ENCODE measurements at regions not wholly inside any gene's neighbourhood (a gene's known extent, or its start where the extent isn't known, plus 50 kb on each side); places are given as distances from the start of the nearest gene placed in this dataset.

DNA sequence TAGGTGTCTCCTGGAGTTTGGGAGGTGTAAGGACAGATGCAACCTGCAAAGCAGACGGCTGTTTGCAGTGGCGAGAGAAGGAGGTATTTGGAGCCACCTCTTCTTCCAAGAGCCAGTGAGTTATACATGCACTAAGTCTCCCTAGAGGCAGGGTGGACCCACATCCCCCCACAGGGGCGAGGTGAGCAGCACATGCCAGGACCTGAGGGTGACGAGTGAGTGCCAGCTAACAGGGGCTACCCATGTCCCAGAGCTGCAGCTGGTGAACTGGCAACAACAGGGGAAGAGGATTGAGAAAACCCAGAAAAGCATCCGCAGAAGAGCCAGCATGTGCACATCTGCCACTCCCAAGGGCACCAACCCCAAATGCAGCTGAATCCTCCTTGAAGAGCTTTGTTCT lies 95.1 kb downstream of the CD83 start:
- no peak for DNase-seq (ENCODE audit: low spot score)
- WGBS, 2 donors (ENCODE audit: extremely low coverage in 2 of 2, insufficient read length in 2 of 2, insufficient replicate concordance in 1 of 2), result no CpG with 5 or more reads among the region's 5 CpGs

DNA sequence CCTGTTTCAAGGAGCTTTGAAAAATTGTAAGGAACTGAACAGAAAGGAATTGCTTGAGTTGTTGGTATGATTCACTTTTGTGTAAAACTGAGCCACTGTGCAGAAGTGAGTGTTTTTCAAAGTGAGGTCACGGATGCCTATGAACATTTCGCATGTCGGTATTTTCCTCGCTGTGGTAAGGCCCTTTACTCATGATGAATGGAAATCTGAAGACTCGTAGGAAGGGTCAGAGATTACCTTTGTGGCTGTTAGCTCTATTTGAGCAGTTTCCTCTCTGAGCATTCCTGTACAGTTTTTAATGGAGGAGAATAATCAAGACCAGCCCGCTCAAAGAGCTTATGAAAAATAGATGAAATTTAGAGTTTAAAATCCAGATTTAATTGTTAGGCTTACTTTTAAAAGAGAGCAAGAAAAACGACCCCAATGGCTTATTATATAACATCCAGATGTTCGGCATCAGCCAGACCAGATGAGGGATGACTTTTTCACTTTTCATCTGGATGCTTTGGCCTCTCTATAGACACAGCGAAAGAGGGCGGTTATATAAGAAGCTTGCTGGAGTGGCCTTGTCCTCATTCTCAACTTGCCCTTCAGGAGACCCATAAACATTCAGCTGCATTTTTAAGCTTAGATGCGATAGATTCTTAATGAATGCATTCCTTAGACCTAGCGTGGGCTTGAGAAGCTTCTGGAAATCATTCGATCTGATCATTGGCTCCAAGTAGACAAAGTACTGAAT lies 99.5 kb downstream of the CD83 start:
- Histone ChIP-seq H3K27ac (replicated peaks; ENCODE audit: low read length) (no peak overlapping the region), H2BK12ac (ENCODE audit: low read length) (no peak overlapping the region), H2AK5ac (ENCODE audit: low read depth, low read length) (no peak overlapping the region), H3K4ac (ENCODE audit: low read length) (no peak overlapping the region), H3K36me3 (replicated peaks in 1 of 2; ENCODE audit: control insufficient read depth in 2 of 2, insufficient read depth in 2 of 2, low read length in 2 of 2) (no peaks in the 10 kb centered on the region), H3K4me1 (ENCODE audit: control insufficient read depth in 2 of 2, insufficient read depth in 1 of 2, low read depth in 1 of 2, low read length in 2 of 2) (peaks cover 0 to 6% of the 10 kb centered on the region in 2 donors), H3K79me1 (ENCODE audit: low read depth, low read length) (no peaks in the 10 kb centered on the region), H4K8ac (ENCODE audit: low read depth, low read length) (no peak overlapping the region), H2AFZ (ENCODE audit: low read length) (no peak overlapping the region), H2BK5ac (ENCODE audit: low read length) (no peak overlapping the region), H3K23ac (ENCODE audit: low read depth, low read length, poor library complexity) (no peak overlapping the region), H3K18ac (ENCODE audit: low read length) (no peak overlapping the region), H3K14ac (ENCODE audit: low read length) (no peak overlapping the region), H4K91ac (ENCODE audit: low read depth, low read length, poor library complexity) (no peak overlapping the region), H3K9ac (ENCODE audit: low read depth, low read length, poor library complexity) (no peak overlapping the region), H2BK15ac (ENCODE audit: low read length) (no peak overlapping the region), H3K4me3 (ENCODE audit: low read length in 2 of 2) (no peak overlapping the region), H3K27me3 (ENCODE audit: control insufficient read depth in 3 of 3, insufficient read depth in 3 of 3, low read depth in 1 of 3, low read length in 3 of 3) (peaks cover 0 to 25% (median 5%) of the 10 kb centered on the region in 3 experiments), H3K4me2 (ENCODE audit: insufficient read depth, low read length, poor library complexity, severe bottlenecking) (no peak overlapping the region), H3K9me3 (replicated peaks in 1 of 2; ENCODE audit: control insufficient read depth in 2 of 2, insufficient read depth in 1 of 2, low read depth in 1 of 2, low read length in 2 of 2) (peaks cover 0 to 8% of the 10 kb centered on the region in 2 donors), H2BK120ac (ENCODE audit: low read depth, low read length) (no peak overlapping the region)
- no peak for DNase-seq (ENCODE audit: low spot score)
- no CpG with 5 or more reads among the region's 13 CpGs for WGBS, 2 donors (ENCODE audit: extremely low coverage in 2 of 2, insufficient read length in 2 of 2, insufficient replicate concordance in 1 of 2)

More for the DNA sequence above, 95.1 kb downstream of the CD83 start:
- Histone ChIP-seq H3K9ac (ENCODE audit: low read depth, low read length, poor library complexity) (no peak overlapping the region), H3K79me1 (ENCODE audit: low read depth, low read length) (no peaks in the 10 kb centered on the region), H2BK120ac (ENCODE audit: low read depth, low read length) (no peak overlapping the region), H2BK12ac (ENCODE audit: low read length) (no peak overlapping the region), H2AFZ (ENCODE audit: low read length) (no peak overlapping the region), H2AK5ac (ENCODE audit: low read depth, low read length) (peak overlapping the region; percentile 46), H3K18ac (ENCODE audit: low read length) (peak overlapping the region; percentile 68), H3K27ac (replicated peaks; ENCODE audit: low read length) (no peak overlapping the region), H3K4me3 (ENCODE audit: low read length in 2 of 2) (no peak overlapping the region), H3K4me1 (ENCODE audit: control insufficient read depth in 2 of 2, insufficient read depth in 1 of 2, low read depth in 1 of 2, low read length in 2 of 2) (peaks cover 3 to 14% of the 10 kb centered on the region in 2 donors), H3K23ac (ENCODE audit: low read depth, low read length, poor library complexity) (no peak overlapping the region), H3K4ac (ENCODE audit: low read length) (no peak overlapping the region), H3K36me3 (replicated peaks in 1 of 2; ENCODE audit: control insufficient read depth in 2 of 2, insufficient read depth in 2 of 2, low read length in 2 of 2) (no peaks in the 10 kb centered on the region), H4K8ac (ENCODE audit: low read depth, low read length) (no peak overlapping the region), H4K91ac (ENCODE audit: low read depth, low read length, poor library complexity) (no peak overlapping the region), H2BK15ac (ENCODE audit: low read length) (no peak overlapping the region), H3K14ac (ENCODE audit: low read length) (no peak overlapping the region), H3K27me3 (ENCODE audit: control insufficient read depth in 3 of 3, insufficient read depth in 3 of 3, low read depth in 1 of 3, low read length in 3 of 3) (peaks cover 0 to 26% (median 5%) of the 10 kb centered on the region in 3 experiments), H3K9me3 (replicated peaks in 1 of 2; ENCODE audit: control insufficient read depth in 2 of 2, insufficient read depth in 1 of 2, low read depth in 1 of 2, low read length in 2 of 2) (peaks cover 0 to 8% of the 10 kb centered on the region in 2 donors), H2BK5ac (ENCODE audit: low read length) (no peak overlapping the region), H3K4me2 (ENCODE audit: insufficient read depth, low read length, poor library complexity, severe bottlenecking) (no peak overlapping the region)

DNA sequence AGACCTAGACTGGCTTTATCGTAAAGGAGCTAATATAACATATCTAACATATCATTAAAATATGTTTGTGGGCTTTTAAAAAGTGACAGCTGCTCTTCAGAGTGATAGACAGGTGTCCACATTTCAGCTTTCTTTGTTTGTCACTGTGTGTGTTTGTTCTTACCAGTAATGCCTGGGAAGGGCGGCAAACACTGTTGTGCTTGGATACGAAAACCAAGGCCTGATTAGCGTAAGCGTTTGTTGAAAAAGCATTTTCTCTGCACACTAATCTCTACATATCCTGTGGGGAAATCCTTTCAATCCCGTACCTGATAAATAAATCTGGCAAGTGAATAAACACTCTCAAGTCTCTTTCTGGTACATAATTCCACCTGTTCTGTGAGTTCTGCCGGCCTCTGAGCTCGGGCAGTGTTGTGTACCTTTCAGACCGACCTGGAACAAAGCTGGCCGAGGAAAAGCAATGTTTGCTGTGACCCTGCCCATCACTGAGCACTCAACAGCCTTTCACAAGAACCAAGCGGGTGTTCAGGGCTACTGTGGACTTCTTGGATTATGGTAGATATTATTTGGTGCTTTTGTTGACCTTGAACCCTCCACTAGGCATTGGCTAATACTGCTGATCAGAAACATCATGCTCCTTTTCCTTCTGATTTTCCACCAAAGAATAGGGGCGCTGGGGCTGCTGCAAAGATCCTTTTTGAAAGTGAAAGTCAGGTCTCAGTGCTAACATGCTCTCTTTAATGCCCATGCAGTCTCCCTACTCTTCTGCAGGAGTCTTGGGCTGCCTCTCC lies 100.4 kb downstream of the CD83 start:
- no CpG with 5 or more reads among the region's 12 CpGs for WGBS, 2 donors (ENCODE audit: extremely low coverage in 2 of 2, insufficient read length in 2 of 2, insufficient replicate concordance in 1 of 2)
- no peak overlapping the region for H2BK15ac ChIP-seq (ENCODE audit: low read length)
- H2AK5ac ChIP-seq (ENCODE audit: low read depth, low read length), result no peak overlapping the region
- H3K79me1 ChIP-seq (ENCODE audit: low read depth, low read length), result no peaks in the 10 kb centered on the region
- DNase-seq (ENCODE audit: low spot score), result no peak
- no peak overlapping the region for H2BK12ac ChIP-seq (ENCODE audit: low read length)
- no peak overlapping the region for H2BK5ac ChIP-seq (ENCODE audit: low read length)
- no peak overlapping the region for H4K91ac ChIP-seq (ENCODE audit: low read depth, low read length, poor library complexity)
- no peak overlapping the region for H3K9ac ChIP-seq (ENCODE audit: low read depth, low read length, poor library complexity)
- no peak overlapping the region for H3K18ac ChIP-seq (ENCODE audit: low read length)
- H2BK120ac ChIP-seq (ENCODE audit: low read depth, low read length), result no peak overlapping the region
- H3K4me2 ChIP-seq (ENCODE audit: insufficient read depth, low read length, poor library complexity, severe bottlenecking), result no peak overlapping the region
- H3K27me3 ChIP-seq (ENCODE audit: control insufficient read depth in 3 of 3, insufficient read depth in 3 of 3, low read depth in 1 of 3, low read length in 3 of 3), result peaks cover 0 to 17% (median 0%) of the 10 kb centered on the region in 3 experiments
- no peak overlapping the region for H3K23ac ChIP-seq (ENCODE audit: low read depth, low read length, poor library complexity)
- H3K4me1 ChIP-seq (ENCODE audit: control insufficient read depth in 2 of 2, insufficient read depth in 1 of 2, low read depth in 1 of 2, low read length in 2 of 2), result peaks cover 0 to 1% of the 10 kb centered on the region in 2 donors
- H2AFZ ChIP-seq (ENCODE audit: low read length), result no peak overlapping the region
- H3K14ac ChIP-seq (ENCODE audit: low read length), result no peak overlapping the region
- H3K9me3 ChIP-seq (replicated peaks in 1 of 2; ENCODE audit: control insufficient read depth in 2 of 2, insufficient read depth in 1 of 2, low read depth in 1 of 2, low read length in 2 of 2), result peaks cover 0 to 3% of the 10 kb centered on the region in 2 donors
- H3K4me3 ChIP-seq (ENCODE audit: low read length in 2 of 2), result no peak overlapping the region
- no peak overlapping the region for H3K27ac ChIP-seq (replicated peaks; ENCODE audit: low read length)
- no peaks in the 10 kb centered on the region for H3K36me3 ChIP-seq (replicated peaks in 1 of 2; ENCODE audit: control insufficient read depth in 2 of 2, insufficient read depth in 2 of 2, low read length in 2 of 2)
- no peak overlapping the region for H4K8ac ChIP-seq (ENCODE audit: low read depth, low read length)
- H3K4ac ChIP-seq (ENCODE audit: low read length), result no peak overlapping the region

DNA sequence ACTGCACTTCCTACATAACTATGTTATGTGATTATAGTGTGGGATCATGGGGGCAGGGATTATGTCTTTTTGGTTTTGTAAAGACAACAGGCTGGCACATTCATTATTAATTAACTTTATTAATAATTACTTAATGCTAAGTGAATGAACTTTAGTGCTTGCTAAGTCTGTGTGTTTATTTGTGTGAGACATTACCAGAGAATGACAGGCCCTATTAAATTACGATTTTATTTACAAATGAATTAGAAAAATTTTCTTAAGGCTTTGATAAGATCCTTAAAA lies 100.9 kb downstream of the CD83 start:
- H3K27me3 ChIP-seq (ENCODE audit: control insufficient read depth in 3 of 3, insufficient read depth in 3 of 3, low read depth in 1 of 3, low read length in 3 of 3), result peaks cover 0 to 14% (median 0%) of the 10 kb centered on the region in 3 experiments
- no peak overlapping the region for H4K91ac ChIP-seq (ENCODE audit: low read depth, low read length, poor library complexity)
- H3K14ac ChIP-seq (ENCODE audit: low read length), result no peak overlapping the region
- no peak overlapping the region for H2BK5ac ChIP-seq (ENCODE audit: low read length)
- no peak overlapping the region for H3K4me2 ChIP-seq (ENCODE audit: insufficient read depth, low read length, poor library complexity, severe bottlenecking)
- WGBS, 2 donors (ENCODE audit: extremely low coverage in 2 of 2, insufficient read length in 2 of 2, insufficient replicate concordance in 1 of 2), result no CpG with 5 or more reads among the region's 1 CpG
- no peak overlapping the region for H2BK15ac ChIP-seq (ENCODE audit: low read length)
- no peak overlapping the region for H3K18ac ChIP-seq (ENCODE audit: low read length)
- H2BK120ac ChIP-seq (ENCODE audit: low read depth, low read length), result no peak overlapping the region
- H2AK5ac ChIP-seq (ENCODE audit: low read depth, low read length), result no peak overlapping the region
- no peak overlapping the region for H3K4me3 ChIP-seq (ENCODE audit: low read length in 2 of 2)
- no peak overlapping the region for H3K4ac ChIP-seq (ENCODE audit: low read length)
- no peak overlapping the region for H3K9ac ChIP-seq (ENCODE audit: low read depth, low read length, poor library complexity)
- H3K79me1 ChIP-seq (ENCODE audit: low read depth, low read length), result no peaks in the 10 kb centered on the region
- no peak overlapping the region for H3K27ac ChIP-seq (replicated peaks; ENCODE audit: low read length)
- no peaks in the 10 kb centered on the region for H3K9me3 ChIP-seq (replicated peaks in 1 of 2; ENCODE audit: control insufficient read depth in 2 of 2, insufficient read depth in 1 of 2, low read depth in 1 of 2, low read length in 2 of 2)
- H3K4me1 ChIP-seq (ENCODE audit: control insufficient read depth in 2 of 2, insufficient read depth in 1 of 2, low read depth in 1 of 2, low read length in 2 of 2), result peaks cover 0 to 2% of the 10 kb centered on the region in 2 donors
- no peak for DNase-seq (ENCODE audit: low spot score)
- H4K8ac ChIP-seq (ENCODE audit: low read depth, low read length), result no peak overlapping the region
- H2BK12ac ChIP-seq (ENCODE audit: low read length), result no peak overlapping the region
- no peaks in the 10 kb centered on the region for H3K36me3 ChIP-seq (replicated peaks in 1 of 2; ENCODE audit: control insufficient read depth in 2 of 2, insufficient read depth in 2 of 2, low read length in 2 of 2)
- H3K23ac ChIP-seq (ENCODE audit: low read depth, low read length, poor library complexity), result no peak overlapping the region
- H2AFZ ChIP-seq (ENCODE audit: low read length), result no peak overlapping the region
